HG02610 (cell line): ENCODE measurements at regions not wholly inside any gene's neighbourhood (a gene's known extent, or its start where the extent isn't known, plus 50 kb on each side); places are given as distances from the start of the nearest gene placed in this dataset.
A peak's percentile ranks its signal among the peaks of the same experiment; 100 is the strongest.

Experiments
- ATAC-seq: cut with Tn5 transposase; IDR thresholded peaks from one replicate; pipeline ENCODE4 v1.9.1; 2021; ENCODE audit warnings: mild to moderate bottlenecking, moderate library complexity; ENCODE audit not compliant: unreplicated experiment

- no peak for ATAC-seq
These were observed 54.5 kb upstream of the HTR4 start for GRCh38 chr5:148708854-148709253.

- no peak for ATAC-seq
These were observed 57.6 kb upstream of the HTR4 start for GRCh38 chr5:148711961-148712360.

GRCh38 chr5:148713735-148714508 is 59.6 kb upstream of the HTR4 start:
- ATAC-seq, result no peak

GRCh38 chr5:148716716-148717115 is 62.4 kb upstream of the HTR4 start:
- no peak for ATAC-seq

- ATAC-seq, result no peak
These were observed 63.3 kb upstream of the HTR4 start for GRCh38 chr5:148717668-148718067.

- no peak for ATAC-seq
These were observed 65.3 kb upstream of the HTR4 start for GRCh38 chr5:148719605-148720004.

GRCh38 chr5:148720257-148720656 is 65.9 kb upstream of the HTR4 start:
- ATAC-seq, result no peak

GRCh38 chr5:148723143-148723542 is 68.8 kb upstream of the HTR4 start:
- no peak for ATAC-seq

- no peak for ATAC-seq
These were observed 71.3 kb upstream of the HTR4 start for GRCh38 chr5:148725675-148726074.

GRCh38 chr5:148729182-148729581 is 74.9 kb upstream of the HTR4 start:
- no peak for ATAC-seq

- ATAC-seq, result no peak
These were observed 75.9 kb upstream of the HTR4 start for GRCh38 chr5:148730270-148730669.

- ATAC-seq, result peak; percentile 89
These were observed 76.9 kb upstream of the HTR4 start for GRCh38 chr5:148730942-148731898.

GRCh38 chr5:148732692-148733091 is 78.4 kb upstream of the HTR4 start:
- ATAC-seq, result no peak

GRCh38 chr5:148733601-148734438 is 79.5 kb upstream of the HTR4 start:
- ATAC-seq, result no peak

- ATAC-seq, result no peak
These were observed 80.2 kb upstream of the HTR4 start for GRCh38 chr5:148734518-148734917.

GRCh38 chr5:148735301-148735835 is 81.0 kb upstream of the HTR4 start:
- no peak for ATAC-seq

GRCh38 chr5:148739023-148739422 is 84.7 kb upstream of the HTR4 start:
- no peak for ATAC-seq

- no peak for ATAC-seq
These were observed 85.2 kb upstream of the HTR4 start for GRCh38 chr5:148739524-148739923.

- ATAC-seq, result no peak
These were observed 85.9 kb upstream of the HTR4 start for GRCh38 chr5:148740079-148740858.
